22Rv1 (cell line): ENCODE measurements at regions not wholly inside any gene's neighbourhood (a gene's known extent, or its start where the extent isn't known, plus 50 kb on each side); places are given as distances from the start of the nearest gene placed in this dataset.

Experiments used
- H3K27ac ChIP-seq: fragments of 450-650 bp; 2 replicates; pipeline ENCODE4 v1.5.1; 2017
- CTCF ChIP-seq: fragments of 450-650 bp; IDR thresholded peaks from 2 replicates; pipeline ENCODE4 v1.5.1; 2017; ENCODE audit warnings: mild to moderate bottlenecking
- ZFX ChIP-seq: fragments of 450-650 bp; IDR thresholded peaks from 2 replicates; pipeline ENCODE4 v1.6.1; 2017; ENCODE audit warnings: antibody characterized with exemption, borderline replicate concordance

GRCh38 chr3:18082551-18083272 lies 340.3 kb upstream of the TBC1D5 start:
- H3K27ac ChIP-seq: no peak overlapping the region
- TF ChIP-seq CTCF (no peak), ZFX (no peak)

- no peak overlapping the region for H3K27ac ChIP-seq
- TF ChIP-seq CTCF: no peak
- TF ChIP-seq ZFX: no peak
Measured at GRCh38 chr3:18080198-18080689, 337.8 kb upstream of the TBC1D5 start.

GRCh38 chr3:18079739-18080138 lies 337.3 kb upstream of the TBC1D5 start:
- no peak overlapping the region for H3K27ac ChIP-seq
- TF ChIP-seq ZFX (no peak), CTCF (no peak)

- H3K27ac ChIP-seq: no peak overlapping the region
- TF ChIP-seq CTCF: no peak
- TF ChIP-seq ZFX: no peak
Measured at GRCh38 chr3:18079062-18079461, 336.6 kb upstream of the TBC1D5 start.

GRCh38 chr3:18077128-18077840 lies 334.9 kb upstream of the TBC1D5 start:
- H3K27ac ChIP-seq: no peak overlapping the region
- TF ChIP-seq ZFX: no peak
- no peak for TF ChIP-seq CTCF

GRCh38 chr3:18076301-18076700 lies 333.9 kb upstream of the TBC1D5 start:
- no peak overlapping the region for H3K27ac ChIP-seq
- TF ChIP-seq CTCF: no peak
- TF ChIP-seq ZFX: no peak

- TF ChIP-seq ZFX (no peak), CTCF (no peak)
- H3K27ac ChIP-seq: no peak overlapping the region
Measured at GRCh38 chr3:18075799-18076198, 333.4 kb upstream of the TBC1D5 start.
